GM18867 (cell line): ENCODE measurements at regions not wholly inside any gene's neighbourhood (a gene's known extent, or its start where the extent isn't known, plus 50 kb on each side); places are given as distances from the start of the nearest gene placed in this dataset.

Source experiments
- ATAC-seq: cut with Tn5 transposase; IDR thresholded peaks from one replicate; pipeline ENCODE4 v1.9.1; 2021; ENCODE audit warnings: mild to moderate bottlenecking, moderate library complexity; ENCODE audit not compliant: unreplicated experiment

- no peak for ATAC-seq
Observed at GRCh38 chr7:72524037-72524436, 111.9 kb upstream of the CALN1 start.

GRCh38 chr7:72504061-72504706, 92.0 kb upstream of the CALN1 start:
- ATAC-seq: no peak

- ATAC-seq: no peak
Observed at GRCh38 chr7:72503644-72504043, 91.5 kb upstream of the CALN1 start.

- no peak for ATAC-seq
Observed at GRCh38 chr7:72494807-72495206, 82.7 kb upstream of the CALN1 start.

- peak; percentile 77 for ATAC-seq
Observed at GRCh38 chr7:72493850-72494661, 81.9 kb upstream of the CALN1 start.

GRCh38 chr7:72492461-72493065, 80.4 kb upstream of the CALN1 start:
- no peak for ATAC-seq

- ATAC-seq: no peak
Observed at GRCh38 chr7:72490301-72490700, 78.2 kb upstream of the CALN1 start.

- no peak for ATAC-seq
Observed at GRCh38 chr7:72481934-72482333, 69.8 kb upstream of the CALN1 start.

- ATAC-seq: no peak
Observed at GRCh38 chr7:72476608-72477305, 64.6 kb upstream of the CALN1 start.

- no peak for ATAC-seq
Observed at GRCh38 chr7:72467237-72467636, 55.1 kb upstream of the CALN1 start.

GRCh38 chr7:72466797-72467196, 54.7 kb upstream of the CALN1 start:
- ATAC-seq: no peak

GRCh38 chr7:72465521-72465920, 53.4 kb upstream of the CALN1 start:
- no peak for ATAC-seq

GRCh38 chr7:72462311-72462710, 50.2 kb upstream of the CALN1 start:
- no peak for ATAC-seq
